ENCODE measurements at regions not wholly inside any gene's neighbourhood (a gene's known extent, or its start where the extent isn't known, plus 50 kb on each side); places are given as distances from the start of the nearest gene placed in this dataset.
A peak's percentile ranks its signal among the peaks of the same experiment; 100 is the strongest.
"Not testable (repeated sequence)": the region's sequence is repeated elsewhere in the genome, so short reads cannot be mapped to it uniquely, and the experiment has no call there.

- no peak for TF ChIP-seq CTCF (IDR thresholded peaks at IDR 0.05; ENCODE audit: insufficient read depth, low read length, severe bottlenecking)
- Histone ChIP-seq H3K27me3 (ENCODE audit: control insufficient read depth, insufficient read depth, low read length) (no peaks in the 10 kb centered on the region), H3K4me3 (ENCODE audit: low read depth, low read length) (no peak overlapping the region), H3K36me3 (ENCODE audit: control insufficient read depth, insufficient read depth, low read length) (no peaks in the 10 kb centered on the region)
- no peak for FAIRE-seq
- no peak for DNase-seq (ENCODE audit: low read depth)
These were observed 142.3 kb upstream of the CARMIL1 start for GRCh38 chr6:25136854-25137253.

GRCh38 chr6:25137480-25137879 lies 141.7 kb upstream of the CARMIL1 start:
- Histone ChIP-seq H3K36me3 (ENCODE audit: control insufficient read depth, insufficient read depth, low read length) (no peaks in the 10 kb centered on the region), H3K4me3 (ENCODE audit: low read depth, low read length) (no peak overlapping the region), H3K27me3 (ENCODE audit: control insufficient read depth, insufficient read depth, low read length) (no peaks in the 10 kb centered on the region)
- no peak for TF ChIP-seq CTCF (IDR thresholded peaks at IDR 0.05; ENCODE audit: insufficient read depth, low read length, severe bottlenecking)
- FAIRE-seq: no peak
- peak; percentile 12 for DNase-seq (ENCODE audit: low read depth)

- no peaks in the 10 kb centered on the region for H3K27me3 ChIP-seq (ENCODE audit: control insufficient read depth, insufficient read depth, low read length)
- FAIRE-seq (no peak), DNase-seq (ENCODE audit: low read depth) (peak; percentile 64)
- H3K4me3 ChIP-seq (ENCODE audit: low read depth, low read length): no peak overlapping the region
- TF ChIP-seq CTCF (IDR thresholded peaks at IDR 0.05; ENCODE audit: insufficient read depth, low read length, severe bottlenecking): no peak
- H3K36me3 ChIP-seq (ENCODE audit: control insufficient read depth, insufficient read depth, low read length): no peaks in the 10 kb centered on the region
These were observed 141.3 kb upstream of the CARMIL1 start for GRCh38 chr6:25137916-25138232.

GRCh38 chr6:25138233-25138933 lies 140.8 kb upstream of the CARMIL1 start:
- Histone ChIP-seq H3K4me3 (ENCODE audit: low read depth, low read length) (peak overlapping the region; percentile 13), H3K27me3 (ENCODE audit: control insufficient read depth, insufficient read depth, low read length) (no peaks in the 10 kb centered on the region), H3K36me3 (ENCODE audit: control insufficient read depth, insufficient read depth, low read length) (no peaks in the 10 kb centered on the region)
- no peak for TF ChIP-seq CTCF (IDR thresholded peaks at IDR 0.05; ENCODE audit: insufficient read depth, low read length, severe bottlenecking)
- DNase-seq (ENCODE audit: low read depth) (peak; percentile 56), FAIRE-seq (no peak)

- H3K27me3 ChIP-seq (ENCODE audit: control insufficient read depth, insufficient read depth, low read length): no peaks in the 10 kb centered on the region
- DNase-seq (ENCODE audit: low read depth) (no peak), FAIRE-seq (no peak)
- H3K36me3 ChIP-seq (ENCODE audit: control insufficient read depth, insufficient read depth, low read length): no peaks in the 10 kb centered on the region
- TF ChIP-seq CTCF (IDR thresholded peaks at IDR 0.05; ENCODE audit: insufficient read depth, low read length, severe bottlenecking): no peak
- H3K4me3 ChIP-seq (ENCODE audit: low read depth, low read length): peak overlapping the region; percentile 13
These were observed 140.2 kb upstream of the CARMIL1 start for GRCh38 chr6:25138934-25139415.

- H3K4me3 ChIP-seq (ENCODE audit: low read depth, low read length): peak overlapping the region; percentile 10
- FAIRE-seq; H3K36me3 ChIP-seq (ENCODE audit: control insufficient read depth, insufficient read depth, low read length); H3K27me3 ChIP-seq (ENCODE audit: control insufficient read depth, insufficient read depth, low read length); DNase-seq (ENCODE audit: low read depth): not testable (repeated sequence)
These were observed 139.6 kb upstream of the CARMIL1 start for GRCh38 chr6:25139608-25140007.

Measured in bronchial epithelial cell (primary cell).